ENCODE measurements at regions not wholly inside any gene's neighbourhood (a gene's known extent, or its start where the extent isn't known, plus 50 kb on each side); places are given as distances from the start of the nearest gene placed in this dataset.

DNA sequence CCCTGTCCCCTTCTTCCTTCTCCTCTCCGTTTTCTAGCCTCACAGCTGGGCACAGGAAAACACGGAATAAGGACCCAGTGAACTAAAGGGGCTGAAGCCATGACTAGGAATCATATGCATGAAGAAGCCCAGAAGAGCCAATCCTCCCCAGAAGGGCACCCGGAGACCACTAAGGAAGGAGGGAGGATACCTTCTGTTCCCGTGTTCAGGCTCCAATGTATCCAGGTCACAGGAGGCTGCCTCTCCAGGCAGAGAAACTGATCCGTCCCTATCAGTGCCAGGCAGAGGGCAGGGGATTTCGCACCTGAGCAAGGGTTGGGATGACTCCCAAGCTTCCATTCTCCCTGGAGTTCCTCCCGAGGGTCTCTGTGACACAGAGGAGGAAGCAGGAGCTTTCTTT, 246.6 kb downstream of the SNX10 start:
- DNase-seq, result no peak
- in situ Hi-C loops (cut with MboI; ENCODE audit: low pct_unique_long_range_greater_than_20kb, low sequenced_read_pairs), result no loop called here

GRCh38 chr7:26538689-26539088, 247.0 kb downstream of the SNX10 start:
- no peak for DNase-seq
- in situ Hi-C loops (cut with MboI; ENCODE audit: low pct_unique_long_range_greater_than_20kb, low sequenced_read_pairs), result no loop called here

DNA sequence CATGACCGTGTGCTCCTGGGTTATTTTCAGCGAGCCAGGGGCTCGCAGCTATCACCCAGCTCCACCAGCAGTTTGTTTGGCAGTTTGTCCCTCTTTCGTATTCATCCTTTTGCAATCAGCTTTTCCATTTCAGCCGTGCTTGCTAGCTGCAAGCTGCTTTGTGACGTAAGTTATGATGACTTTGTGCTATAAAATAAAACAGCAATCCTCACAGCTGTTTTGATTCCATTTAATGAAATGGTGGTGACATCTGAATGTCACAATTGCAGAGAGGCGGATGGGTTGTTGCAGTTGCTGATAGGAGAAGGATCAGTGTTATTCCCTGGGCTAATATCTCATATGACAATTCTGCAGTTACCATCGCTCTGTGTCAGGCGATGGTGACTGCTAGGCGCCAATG, 251.7 kb downstream of the SNX10 start:
- no peak for DNase-seq
- in situ Hi-C loops (cut with MboI; ENCODE audit: low pct_unique_long_range_greater_than_20kb, low sequenced_read_pairs), result no loop called here

DNA sequence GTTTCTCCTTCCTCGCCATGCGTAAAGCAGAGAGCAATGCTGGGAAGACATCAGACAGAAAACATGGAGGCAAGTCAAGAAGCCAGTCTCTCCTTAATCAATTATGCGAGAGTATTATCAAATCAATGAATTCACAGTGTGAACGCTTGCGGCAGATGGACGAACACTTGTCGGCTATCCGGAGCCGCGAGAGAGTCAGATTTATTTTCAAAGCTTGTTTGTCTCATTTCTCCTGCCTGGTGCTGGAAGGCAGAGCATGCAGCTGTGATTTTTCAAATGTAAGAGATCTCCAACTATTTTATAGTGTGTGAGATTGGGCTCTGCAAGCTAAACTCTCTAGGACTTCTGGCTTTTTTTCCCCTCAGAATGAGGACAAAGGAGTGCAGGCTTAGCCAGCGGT, 252.3 kb downstream of the SNX10 start:
- no peak for DNase-seq
- in situ Hi-C loops (cut with MboI; ENCODE audit: low pct_unique_long_range_greater_than_20kb, low sequenced_read_pairs), result no loop called here

- no peak for DNase-seq
- in situ Hi-C loops (cut with MboI; ENCODE audit: low pct_unique_long_range_greater_than_20kb, low sequenced_read_pairs), result no loop called here
Measured at GRCh38 chr7:26546508-26547053, 254.9 kb downstream of the SNX10 start.

- DNase-seq, result no peak
- in situ Hi-C loops (cut with MboI; ENCODE audit: low pct_unique_long_range_greater_than_20kb, low sequenced_read_pairs), result no loop called here
Measured at GRCh38 chr7:26547156-26547555, 255.5 kb downstream of the SNX10 start.

DNA sequence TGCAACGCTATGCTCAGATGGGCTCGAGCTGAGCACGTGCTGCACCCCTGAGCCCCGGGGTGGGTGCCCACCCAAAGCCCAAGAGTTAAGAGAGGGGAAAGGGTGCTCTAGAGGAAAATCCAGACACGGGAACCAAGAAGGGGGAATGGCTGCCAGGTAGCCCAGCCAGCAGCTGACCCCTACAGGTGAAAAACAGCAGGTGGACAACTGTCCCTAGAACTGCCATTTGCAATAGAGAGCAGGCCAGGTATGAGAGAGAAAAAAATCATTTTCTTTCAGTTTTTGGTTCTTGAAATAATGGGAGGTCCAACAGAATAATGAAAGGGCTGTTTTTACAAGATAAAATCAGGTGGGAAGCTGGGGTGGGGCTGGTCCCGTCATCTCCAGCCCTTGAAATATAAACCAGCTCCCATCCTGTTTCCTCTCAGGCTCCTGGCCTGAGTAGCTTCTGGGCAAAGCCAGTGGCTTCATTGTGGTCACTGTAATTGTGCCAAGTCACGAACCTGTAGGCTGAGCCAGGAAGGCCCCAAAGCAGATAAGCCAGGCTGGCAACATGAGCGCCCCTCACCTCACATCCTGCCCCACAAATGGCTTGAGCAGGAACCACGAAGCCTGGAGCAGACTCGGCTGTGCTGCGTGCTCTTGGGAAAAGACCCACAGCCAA, 257.8 kb downstream of the SNX10 start:
- DNase-seq, result peak; percentile 86
- in situ Hi-C loops (cut with MboI; ENCODE audit: low pct_unique_long_range_greater_than_20kb, low sequenced_read_pairs), result no loop called here

- no peak for DNase-seq
Measured at GRCh38 chr7:26550492-26550891, 258.8 kb downstream of the SNX10 start.

DNA sequence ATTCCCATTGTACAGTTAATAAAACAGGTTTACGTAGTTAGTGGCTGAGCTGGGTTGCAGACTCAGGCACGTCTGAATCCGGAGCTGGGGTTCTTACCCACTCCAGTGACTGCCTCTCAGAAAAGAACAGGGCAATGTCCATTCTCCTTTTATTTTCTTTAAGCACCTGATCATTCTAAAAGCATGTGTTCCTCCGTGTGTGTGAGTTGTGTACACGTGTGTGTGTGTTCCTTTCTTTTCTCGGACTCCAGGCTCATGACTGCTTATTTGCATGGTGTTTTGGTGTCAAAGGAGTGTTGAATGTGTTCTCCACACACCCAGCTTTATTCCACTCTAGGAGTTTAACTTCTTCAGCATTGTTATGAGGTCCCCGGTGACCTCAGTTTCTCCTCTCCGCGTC, 260.1 kb downstream of the SNX10 start:
- in situ Hi-C loops (cut with MboI; ENCODE audit: low pct_unique_long_range_greater_than_20kb, low sequenced_read_pairs), result no loop called here

More at GRCh38 chr7:26550492-26550891, 258.8 kb downstream of the SNX10 start:
- in situ Hi-C loops (cut with MboI; ENCODE audit: low pct_unique_long_range_greater_than_20kb, low sequenced_read_pairs), result no loop called here

DNA sequence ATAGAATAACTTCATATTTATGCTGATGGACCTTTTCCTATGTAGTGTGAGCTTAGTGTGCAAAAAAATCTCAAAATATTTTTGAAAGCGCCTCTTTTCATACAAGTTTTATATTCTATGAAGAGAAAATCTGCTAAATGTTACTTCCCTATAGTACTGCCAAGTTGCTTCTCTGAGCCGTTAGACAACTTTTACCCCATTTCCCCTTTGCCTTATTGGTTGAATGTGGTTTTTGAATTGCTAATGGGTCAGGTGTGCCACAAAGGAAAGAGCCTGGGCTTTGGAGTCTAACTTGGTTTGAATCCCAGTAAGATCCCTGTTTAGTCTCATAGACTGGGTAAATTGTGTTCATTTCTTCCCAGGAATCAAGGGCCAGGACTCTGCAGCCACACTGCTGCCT, 261.5 kb downstream of the SNX10 start:
- in situ Hi-C loops (cut with MboI; ENCODE audit: low pct_unique_long_range_greater_than_20kb, low sequenced_read_pairs), result no loop called here
- peak; percentile 59 for DNase-seq

More for the DNA sequence above, 260.1 kb downstream of the SNX10 start:
- DNase-seq, result no peak

DNA sequence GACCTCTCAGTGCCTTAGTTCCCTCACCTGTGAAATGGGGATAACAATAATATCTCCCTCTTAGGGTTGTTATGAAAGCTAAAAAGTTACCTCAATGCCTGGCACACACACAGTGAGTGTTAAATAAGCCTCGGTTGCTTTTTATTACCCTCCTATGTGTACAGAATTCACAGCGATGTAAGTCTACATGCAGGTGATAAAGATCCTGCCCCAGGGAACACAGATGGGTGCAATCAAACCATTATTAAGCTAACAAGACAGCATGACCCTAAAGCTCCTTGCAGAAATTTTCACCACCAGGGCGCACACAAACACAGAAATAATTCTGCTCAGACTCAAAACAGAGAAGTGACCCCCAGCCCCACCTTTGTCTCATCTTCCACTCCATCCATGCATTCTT, 261.9 kb downstream of the SNX10 start:
- no peak for DNase-seq
- in situ Hi-C loops (cut with MboI; ENCODE audit: low pct_unique_long_range_greater_than_20kb, low sequenced_read_pairs), result no loop called here

DNA sequence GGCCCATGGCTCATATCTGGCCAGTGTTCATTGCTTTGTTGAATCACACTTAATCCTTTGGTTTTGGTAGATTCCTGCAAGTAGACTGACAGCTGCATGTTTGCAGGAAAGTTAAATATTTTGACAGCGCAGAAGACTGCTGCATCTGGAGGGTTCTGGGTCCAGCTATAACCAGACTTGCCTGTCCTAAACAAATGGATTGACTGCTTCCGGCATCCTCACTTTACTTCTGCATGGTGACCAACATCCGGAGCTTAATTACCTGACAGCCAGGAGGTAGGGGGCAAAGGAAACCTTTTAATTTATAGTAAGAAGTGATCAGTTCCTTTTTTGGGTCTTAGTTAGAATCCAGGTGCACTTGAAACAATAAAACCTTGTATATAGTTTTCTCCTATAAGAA, 263.3 kb downstream of the SNX10 start:
- in situ Hi-C loops (cut with MboI; ENCODE audit: low pct_unique_long_range_greater_than_20kb, low sequenced_read_pairs), result no loop called here

DNA sequence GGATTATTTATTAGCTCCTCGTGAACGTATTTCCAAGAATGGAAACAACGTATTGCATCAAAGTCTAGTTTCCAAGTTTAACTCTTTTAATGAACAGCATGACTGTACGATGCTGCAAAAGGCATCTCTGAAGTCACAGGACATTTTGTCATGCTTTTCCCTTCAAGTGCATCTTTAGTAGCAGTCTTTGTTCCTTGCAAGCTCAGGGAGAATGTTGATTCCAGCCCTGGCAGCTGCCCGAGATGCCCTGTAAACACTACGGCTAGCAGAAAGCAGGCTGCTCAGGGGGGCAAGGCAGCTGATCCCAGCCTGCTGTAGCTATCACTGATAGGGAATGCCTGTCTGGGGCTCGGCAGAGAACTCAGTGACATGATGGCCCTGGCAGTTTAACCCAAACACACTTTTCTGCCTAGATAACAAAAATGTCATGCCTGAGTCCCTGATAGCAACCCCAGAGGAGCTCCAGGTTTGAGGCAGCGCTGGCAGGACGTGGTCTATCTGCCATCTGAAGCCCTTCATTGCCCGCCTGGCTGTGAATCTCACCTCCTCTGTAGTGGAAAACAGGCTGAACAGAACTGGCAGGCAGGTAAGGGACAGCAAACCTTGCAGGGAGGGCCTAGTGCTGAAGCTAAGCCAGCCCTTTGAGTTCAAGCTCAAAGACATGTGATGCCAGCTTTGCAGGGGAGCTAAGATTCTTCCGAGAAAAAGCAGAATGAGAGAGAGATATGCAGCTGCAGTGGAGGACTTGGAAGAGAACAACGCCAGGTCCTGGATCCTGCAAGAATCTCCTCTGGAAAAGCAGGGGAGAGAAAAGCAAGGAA, 264.6 kb downstream of the SNX10 start:
- no peak for DNase-seq
- in situ Hi-C loops (cut with MboI; ENCODE audit: low pct_unique_long_range_greater_than_20kb, low sequenced_read_pairs), result no loop called here

More for the DNA sequence above, 263.3 kb downstream of the SNX10 start:
- DNase-seq, result peak; percentile 47

DNA sequence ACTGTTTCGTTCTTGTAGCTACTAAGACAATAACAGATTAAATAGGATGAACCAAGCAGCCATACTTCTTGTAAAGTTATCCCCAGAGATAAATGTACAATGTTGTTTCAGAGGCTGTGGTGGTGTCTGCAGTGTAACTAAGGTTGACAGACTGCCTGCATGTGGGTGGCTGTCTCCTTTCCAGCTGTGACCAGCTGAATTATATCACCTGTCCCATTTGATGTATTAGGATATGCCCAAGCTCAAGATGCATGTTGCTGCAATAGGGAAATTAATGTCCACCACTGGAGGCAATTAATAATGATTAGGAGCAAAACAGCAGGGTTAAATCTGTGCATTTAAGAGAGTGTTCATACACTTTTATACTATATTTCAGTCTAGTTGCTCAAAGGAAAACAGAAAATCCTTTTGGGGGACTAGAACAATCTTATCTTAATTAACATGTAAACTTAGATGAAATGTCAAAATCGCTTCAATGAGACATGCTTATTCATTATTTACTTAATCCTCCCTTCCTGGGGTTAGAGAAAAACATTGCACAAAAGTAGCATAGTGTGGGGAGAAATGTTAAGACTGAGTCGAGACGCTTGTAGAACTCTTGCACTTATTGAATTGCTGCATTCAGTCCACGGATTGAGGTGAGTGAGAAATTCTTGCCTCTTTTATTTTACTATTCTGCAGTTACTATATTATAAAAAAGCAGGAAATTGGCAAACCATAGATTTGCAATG, 269.0 kb downstream of the SNX10 start:
- in situ Hi-C loops (cut with MboI; ENCODE audit: low pct_unique_long_range_greater_than_20kb, low sequenced_read_pairs), result no loop called here
- no peak for DNase-seq

GRCh38 chr7:26562841-26563240, 271.2 kb downstream of the SNX10 start:
- in situ Hi-C loops (cut with MboI; ENCODE audit: low pct_unique_long_range_greater_than_20kb, low sequenced_read_pairs), result no loop called here
- no peak for DNase-seq

DNA sequence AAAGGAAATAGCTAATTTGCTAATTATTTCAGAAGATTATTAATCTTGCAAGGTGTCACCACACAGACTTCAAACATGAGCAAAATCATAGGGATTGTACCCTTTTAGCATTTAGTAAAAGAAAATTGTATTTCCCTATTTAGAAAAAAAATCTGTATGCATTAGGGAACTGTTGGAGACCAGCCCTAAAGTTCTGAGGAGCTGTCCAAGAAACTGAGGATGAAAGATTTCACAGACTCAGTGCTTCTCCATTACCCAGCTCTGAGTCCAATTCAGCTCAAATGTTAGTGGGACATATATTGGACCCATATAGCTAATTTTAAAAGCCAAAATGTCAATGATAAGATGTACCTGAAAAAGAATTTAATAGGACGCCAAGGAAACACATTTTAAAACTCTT, 271.7 kb downstream of the SNX10 start:
- no peak for DNase-seq
- in situ Hi-C loops (cut with MboI; ENCODE audit: low pct_unique_long_range_greater_than_20kb, low sequenced_read_pairs), result no loop called here

- no peak for DNase-seq
- in situ Hi-C loops (cut with MboI; ENCODE audit: low pct_unique_long_range_greater_than_20kb, low sequenced_read_pairs), result no loop called here
Measured at GRCh38 chr7:26567266-26567665, 275.6 kb downstream of the SNX10 start.

DNA sequence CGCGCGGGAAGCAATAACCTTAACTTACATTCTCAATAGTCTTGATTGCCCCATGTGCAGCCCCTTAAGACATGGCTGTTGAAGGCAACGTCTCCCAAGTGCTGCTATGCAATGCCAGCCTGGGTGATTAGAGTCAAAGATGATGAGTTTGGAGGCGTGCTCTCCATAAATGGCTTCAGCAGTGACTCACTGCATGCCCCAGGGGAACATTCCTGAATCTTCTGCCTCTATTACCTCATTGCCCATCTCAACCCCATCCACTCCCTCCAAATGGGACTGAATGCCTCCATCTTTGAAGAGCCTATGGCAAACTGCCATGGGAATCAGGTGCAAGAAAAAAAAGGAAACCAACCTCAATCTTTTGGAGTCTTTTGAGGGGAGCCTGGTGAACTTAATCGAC, 282.8 kb downstream of the SNX10 start:
- in situ Hi-C loops (cut with MboI; ENCODE audit: low pct_unique_long_range_greater_than_20kb, low sequenced_read_pairs), result no loop called here
- DNase-seq, result no peak

GRCh38 chr7:26580064-26580591, 284.3 kb downstream of the SKAP2 start:
- in situ Hi-C loops (cut with MboI; ENCODE audit: low pct_unique_long_range_greater_than_20kb, low sequenced_read_pairs), result no loop called here
- DNase-seq, result no peak

GRCh38 chr7:26580711-26581110, 283.7 kb downstream of the SKAP2 start:
- in situ Hi-C loops (cut with MboI; ENCODE audit: low pct_unique_long_range_greater_than_20kb, low sequenced_read_pairs), result no loop called here
- no peak for DNase-seq

Data from KBM-7 (cell line).